GM13976 (cell line): ENCODE measurements at regions not wholly inside any gene's neighbourhood (a gene's known extent, or its start where the extent isn't known, plus 50 kb on each side); places are given as distances from the start of the nearest gene placed in this dataset.

Experiments
- DNase-seq: peaks from one replicate; pipeline ENCODE4 v3.0.0; 2012; ENCODE audit warnings: low spot score
- CTCF ChIP-seq: IDR thresholded peaks from 2 replicates; pipeline ENCODE4 v1.5.1; 2012; ENCODE audit warnings: borderline replicate concordance, mild to moderate bottlenecking; ENCODE audit not compliant: insufficient read depth; ENCODE audit errors: extremely low read depth, missing control alignments, control extremely low read depth
- in situ Hi-C: fragments of 300-500 bp; cut with MboI; formaldehyde crosslinking; loops from one replicate; pipeline ENCODE4 v1.12.0; 2022; ENCODE audit warnings: low sequenced_read_pairs, mixed read lengths, inconsistent platforms; ENCODE audit not compliant: unreplicated experiment

DNA sequence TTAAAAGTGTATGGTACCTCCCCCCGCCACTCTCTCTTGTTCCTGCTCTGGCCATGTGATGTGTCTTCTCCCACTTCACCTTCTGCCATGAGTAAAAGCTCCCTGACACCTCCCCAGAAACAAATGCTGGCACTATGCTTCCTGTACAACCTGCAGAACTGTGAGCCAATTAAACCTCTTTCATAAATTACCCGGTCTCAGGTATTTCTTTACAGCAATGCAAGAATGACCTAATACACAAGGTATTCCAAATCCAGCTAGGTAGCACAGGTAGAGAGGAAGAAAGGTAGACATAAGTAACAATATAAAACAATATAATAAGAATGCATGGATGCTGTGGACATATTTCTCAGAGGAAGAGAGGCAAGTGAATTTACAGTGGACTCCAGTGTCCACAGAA lies 394.1 kb upstream of the ARID1B start:
- no peak for TF ChIP-seq CTCF
- in situ Hi-C loops: no loop called here
- DNase-seq: no peak

GRCh38 chr6:156379392-156380289 lies 397.5 kb upstream of the ARID1B start:
- no peak for DNase-seq
- in situ Hi-C loops: no loop called here
- TF ChIP-seq CTCF: no peak

DNA sequence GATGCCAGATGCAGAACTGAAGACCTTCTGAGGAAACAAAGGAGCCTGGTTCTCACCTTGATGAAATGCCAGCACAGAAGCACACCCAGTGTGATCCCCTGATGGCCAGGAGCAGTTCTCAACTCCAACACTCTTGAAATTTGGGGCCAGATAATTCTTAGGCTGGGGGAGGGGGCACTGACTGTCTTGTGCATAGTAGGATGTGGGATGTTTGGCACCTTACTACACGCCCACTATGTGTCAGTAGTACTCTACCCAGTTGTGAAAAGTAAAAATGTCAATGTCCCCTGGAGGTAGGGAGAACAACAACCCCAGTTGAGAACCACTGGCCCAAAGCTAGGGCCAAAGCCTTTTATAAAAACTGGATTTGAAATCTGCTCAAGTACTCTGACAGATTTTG lies 398.3 kb upstream of the ARID1B start:
- no peak for TF ChIP-seq CTCF
- DNase-seq: no peak
- in situ Hi-C loops: no loop called here

- no peak for TF ChIP-seq CTCF
- DNase-seq: no peak
- in situ Hi-C loops: no loop called here
Observed at GRCh38 chr6:156376091-156376490, 401.1 kb upstream of the ARID1B start.

GRCh38 chr6:156359912-156360311 lies 417.3 kb upstream of the ARID1B start:
- TF ChIP-seq CTCF: no peak
- in situ Hi-C loops: no loop called here
- no peak for DNase-seq

DNA sequence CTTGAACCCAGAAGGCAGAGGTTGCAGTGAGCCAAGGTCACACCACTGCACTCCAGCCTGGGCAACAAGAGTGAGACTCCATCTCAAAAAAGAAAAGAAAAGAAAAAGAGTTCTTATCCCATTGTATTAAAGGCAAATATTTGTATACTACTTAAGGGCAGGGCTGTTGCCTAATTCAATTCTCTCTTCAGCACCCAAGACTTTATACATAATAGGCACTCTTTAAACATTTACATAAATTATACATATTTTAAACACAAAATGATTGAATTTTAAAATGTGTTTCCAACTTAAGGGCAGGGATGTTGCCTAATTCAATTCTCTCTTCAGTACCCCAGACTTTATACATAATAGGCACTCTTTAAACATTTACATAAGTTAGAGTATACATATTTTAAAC lies 424.3 kb upstream of the ARID1B start:
- no peak for DNase-seq
- no peak for TF ChIP-seq CTCF
- in situ Hi-C loops: no loop called here
